NCI-H187 treated with DMSO at 0.1 percent for 48 hours (cell line): ENCODE measurements at regions not wholly inside any gene's neighbourhood (a gene's known extent, or its start where the extent isn't known, plus 50 kb on each side); places are given as distances from the start of the nearest gene placed in this dataset.
"Not testable (repeated sequence)": the region's sequence is repeated elsewhere in the genome, so short reads cannot be mapped to it uniquely, and the experiment has no call there.

Experiments used
- DNase-seq: peaks from one replicate; lab custom pipeline; 2025; lab: John Stamatoyannopoulos, UW

GRCh38 chr20:30669330-30670029, 588.0 kb upstream of the DEFB115 start:
- DNase-seq: not testable (repeated sequence)

DNA sequence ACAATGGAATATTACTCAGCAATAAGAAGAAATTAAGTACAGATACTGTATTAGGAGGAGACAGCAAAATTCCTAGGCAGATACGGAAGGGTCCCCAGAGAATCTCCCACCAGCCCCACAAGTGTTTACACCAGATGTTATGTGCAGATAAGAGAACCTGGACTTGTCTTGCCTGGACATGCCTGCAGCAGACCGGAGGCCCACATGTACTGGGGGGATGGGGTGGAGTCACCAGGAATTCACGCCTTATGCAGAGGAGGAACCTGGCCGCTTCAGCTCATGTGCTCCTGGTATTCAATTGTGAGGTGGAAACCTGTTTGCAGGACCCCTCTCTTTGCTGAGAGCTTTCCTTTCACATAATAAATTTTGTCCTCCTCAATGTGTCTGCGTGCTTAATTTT, 586.3 kb upstream of the DEFB115 start:
- not testable (repeated sequence) for DNase-seq

DNA sequence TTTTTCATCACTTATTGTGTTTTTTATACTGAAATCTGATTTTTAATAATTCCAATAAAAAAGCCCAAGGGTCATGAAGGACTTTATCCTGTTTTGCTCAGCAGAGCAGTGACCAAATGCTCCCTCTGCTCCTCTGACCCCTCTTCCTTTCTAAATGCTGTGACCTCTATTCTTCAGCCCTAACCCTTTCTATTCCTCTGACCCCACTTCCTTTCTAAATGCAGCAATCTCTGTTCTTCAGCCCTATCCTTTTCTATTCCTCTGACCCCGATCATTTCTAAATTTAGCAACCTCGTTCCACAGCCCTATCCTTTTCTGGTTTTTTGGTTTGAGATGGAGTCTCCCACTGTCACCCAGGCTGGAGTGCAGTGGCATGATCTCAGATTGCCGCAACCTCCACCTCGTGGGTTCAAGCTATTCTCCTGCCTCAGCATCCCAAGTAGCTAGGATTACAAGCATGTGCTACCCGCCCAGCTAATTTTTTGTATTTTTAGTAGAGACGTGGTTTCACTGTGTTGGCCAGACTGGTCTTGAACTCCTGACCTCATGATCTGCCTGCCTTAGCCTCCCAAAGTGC, 581.4 kb upstream of the DEFB115 start:
- not testable (repeated sequence) for DNase-seq

GRCh38 chr20:30682236-30682635, 575.2 kb upstream of the DEFB115 start:
- DNase-seq: not testable (repeated sequence)

- not testable (repeated sequence) for DNase-seq
Observed at GRCh38 chr20:30712861-30713260, 544.6 kb upstream of the DEFB115 start.

DNA sequence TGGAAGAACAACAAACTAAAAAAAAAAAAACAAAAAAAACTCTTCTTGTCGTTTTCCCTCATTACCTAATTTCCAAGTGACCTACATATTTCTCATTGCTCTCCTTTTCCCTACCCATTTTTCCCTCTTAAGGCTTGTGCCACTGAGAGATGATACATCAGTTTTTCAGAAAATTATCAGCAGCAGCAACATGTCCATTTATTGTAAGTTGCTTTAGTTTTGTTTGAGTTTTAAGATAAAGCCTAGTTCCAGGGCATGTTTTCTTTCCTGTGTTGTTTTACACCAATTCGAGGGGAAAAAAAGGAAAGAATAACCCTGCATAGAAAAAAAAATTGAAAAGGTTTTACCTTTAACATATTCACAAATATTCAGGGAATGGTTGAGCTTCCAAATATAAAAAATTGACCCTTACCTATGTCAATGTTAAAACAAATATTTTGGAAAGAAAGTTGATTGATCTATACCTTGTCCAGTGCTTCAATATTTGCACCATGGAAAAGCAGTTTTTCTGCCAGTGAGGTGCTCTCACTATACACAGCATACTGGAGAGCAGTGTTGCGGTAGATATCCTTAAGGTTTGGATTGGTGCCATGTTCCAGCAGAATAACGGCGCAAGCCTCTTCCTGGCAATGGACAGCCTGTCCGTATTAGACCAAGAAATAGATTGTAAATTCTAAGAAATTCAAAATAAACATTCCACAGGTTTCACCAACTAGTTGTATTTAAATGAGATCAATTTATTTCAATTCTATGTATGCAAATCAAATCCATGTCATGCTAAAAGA, 537.9 kb upstream of the DEFB115 start:
- DNase-seq: not testable (repeated sequence)

DNA sequence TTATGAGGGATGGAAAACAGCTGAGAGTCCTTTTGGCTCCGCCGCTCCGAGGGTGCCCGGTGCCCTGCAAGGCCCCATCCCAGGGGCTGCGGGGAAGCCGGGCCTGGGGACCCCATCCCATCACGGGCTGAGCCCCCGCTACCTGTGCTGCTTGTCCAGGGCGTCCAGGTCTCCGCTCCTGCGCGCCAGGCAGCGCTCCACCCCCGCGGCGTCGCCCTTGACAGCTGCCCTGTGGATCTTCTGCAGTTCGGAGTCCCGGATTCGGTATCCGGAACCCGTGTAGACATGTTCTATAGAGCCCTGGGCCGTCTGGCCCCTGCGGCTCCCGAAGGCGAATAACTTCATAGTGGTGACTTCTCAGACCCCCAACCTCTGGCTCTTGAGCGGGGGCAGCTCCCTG, 534.0 kb upstream of the DEFB115 start:
- DNase-seq: not testable (repeated sequence)

- DNase-seq: not testable (repeated sequence)
Observed at GRCh38 chr20:30723934-30724687, 533.4 kb upstream of the DEFB115 start.

GRCh38 chr20:30724688-30725074, 532.8 kb upstream of the DEFB115 start:
- DNase-seq: not testable (repeated sequence)

DNA sequence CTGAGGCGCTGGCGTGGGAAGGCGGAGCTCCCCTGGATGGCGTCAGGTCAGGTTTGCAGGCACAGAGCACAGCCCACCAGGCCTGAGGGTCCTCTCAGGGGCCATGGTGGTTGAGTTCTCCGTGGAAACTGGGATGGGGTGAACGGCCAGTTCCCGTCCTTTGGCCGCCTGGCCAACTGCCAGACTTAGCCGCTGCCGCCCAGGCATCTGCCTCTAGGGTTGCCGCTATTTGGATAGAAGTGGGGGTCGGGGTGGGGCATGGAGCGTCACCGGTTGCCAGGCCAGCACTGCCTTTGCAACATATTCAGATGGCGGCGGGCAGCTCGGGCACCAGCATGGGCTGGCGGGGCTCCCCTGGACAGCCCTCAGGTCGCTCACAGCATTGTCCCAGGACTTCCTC, 532.3 kb upstream of the DEFB115 start:
- not testable (repeated sequence) for DNase-seq

DNA sequence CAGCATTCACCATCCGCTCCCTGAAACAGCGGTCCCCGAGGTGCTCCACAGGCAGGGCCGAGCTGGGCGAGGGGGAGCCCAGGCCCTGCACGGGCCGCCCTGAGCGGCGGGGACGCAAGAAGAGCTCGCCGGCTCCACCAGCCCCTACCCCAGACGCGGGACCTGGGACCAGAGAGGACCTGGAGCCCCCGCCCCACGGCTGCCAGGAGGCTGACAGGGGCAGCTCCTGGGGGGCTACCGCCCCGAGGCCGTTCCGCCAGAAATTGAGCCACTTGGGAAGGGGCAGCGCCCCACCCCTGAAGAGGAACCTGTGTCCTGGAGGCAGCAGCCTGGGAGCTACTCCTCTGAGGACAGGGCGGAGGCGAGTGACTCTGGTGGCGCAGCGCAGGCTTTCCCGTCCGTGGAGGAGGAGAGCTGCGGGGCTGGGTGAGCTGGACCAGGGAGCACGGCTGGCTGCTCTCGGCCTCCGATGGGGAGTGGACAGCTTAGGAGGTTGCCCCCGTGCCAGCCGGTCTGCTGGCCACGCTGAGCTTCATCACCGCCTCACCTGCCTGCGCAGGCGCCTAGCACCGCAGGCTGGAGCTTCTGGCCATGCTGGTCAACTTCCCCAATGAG, 529.1 kb upstream of the DEFB115 start:
- DNase-seq: not testable (repeated sequence)
